ENCODE measurements at regions not wholly inside any gene's neighbourhood (a gene's known extent, or its start where the extent isn't known, plus 50 kb on each side); places are given as distances from the start of the nearest gene placed in this dataset.

DNA sequence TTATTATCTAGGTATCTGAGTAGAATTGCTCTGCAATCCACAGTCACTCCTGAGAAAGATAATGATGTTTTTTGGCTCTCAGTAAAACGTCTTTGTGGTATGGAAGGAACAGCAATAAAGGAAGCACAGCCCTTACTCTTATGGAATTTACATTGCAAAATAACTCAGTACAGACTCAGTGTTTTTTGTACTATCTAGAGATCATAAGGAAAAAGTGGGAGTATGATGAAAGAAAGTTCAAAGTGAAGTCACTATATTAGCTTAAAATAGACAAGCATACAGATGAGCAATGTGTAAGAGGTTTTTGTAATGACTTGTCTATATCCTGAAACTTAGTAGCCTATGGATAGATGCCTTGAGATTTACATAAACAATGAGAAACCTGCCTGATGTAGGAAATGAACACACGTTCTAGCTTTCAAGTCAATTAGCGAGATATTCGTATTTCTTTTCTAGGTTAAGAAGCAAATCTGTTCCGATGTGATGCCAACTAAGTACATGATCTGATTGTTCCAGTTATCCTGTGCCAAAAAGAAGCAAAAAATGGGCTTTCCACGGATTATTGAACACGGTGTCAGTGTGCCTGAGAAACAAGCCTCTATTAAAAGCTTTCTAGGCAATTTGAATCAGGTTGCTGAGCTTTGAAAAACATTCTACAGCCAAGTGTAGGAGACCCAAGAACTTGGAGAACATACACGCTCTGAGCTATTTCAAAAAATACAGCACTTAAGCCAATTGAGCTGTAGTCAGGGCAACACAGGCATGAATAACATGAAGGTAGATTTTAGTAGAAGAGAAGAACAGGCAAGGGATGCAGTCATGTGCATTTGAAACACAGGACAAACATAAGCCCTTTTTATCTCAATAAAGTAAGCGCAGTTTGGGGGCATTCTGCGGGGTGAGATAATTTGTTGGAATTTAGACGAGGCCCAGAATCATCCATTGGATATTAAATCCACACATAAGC, 86.3 kb upstream of the TAF11L2 start:
- TF ChIP-seq, protein P1, sequence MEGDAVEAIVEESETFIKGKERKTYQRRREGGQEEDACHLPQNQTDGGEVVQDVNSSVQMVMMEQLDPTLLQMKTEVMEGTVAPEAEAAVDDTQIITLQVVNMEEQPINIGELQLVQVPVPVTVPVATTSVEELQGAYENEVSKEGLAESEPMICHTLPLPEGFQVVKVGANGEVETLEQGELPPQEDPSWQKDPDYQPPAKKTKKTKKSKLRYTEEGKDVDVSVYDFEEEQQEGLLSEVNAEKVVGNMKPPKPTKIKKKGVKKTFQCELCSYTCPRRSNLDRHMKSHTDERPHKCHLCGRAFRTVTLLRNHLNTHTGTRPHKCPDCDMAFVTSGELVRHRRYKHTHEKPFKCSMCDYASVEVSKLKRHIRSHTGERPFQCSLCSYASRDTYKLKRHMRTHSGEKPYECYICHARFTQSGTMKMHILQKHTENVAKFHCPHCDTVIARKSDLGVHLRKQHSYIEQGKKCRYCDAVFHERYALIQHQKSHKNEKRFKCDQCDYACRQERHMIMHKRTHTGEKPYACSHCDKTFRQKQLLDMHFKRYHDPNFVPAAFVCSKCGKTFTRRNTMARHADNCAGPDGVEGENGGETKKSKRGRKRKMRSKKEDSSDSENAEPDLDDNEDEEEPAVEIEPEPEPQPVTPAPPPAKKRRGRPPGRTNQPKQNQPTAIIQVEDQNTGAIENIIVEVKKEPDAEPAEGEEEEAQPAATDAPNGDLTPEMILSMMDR (IDR thresholded peaks at IDR 0.05; ENCODE audit: low read length), result no peak
- no peak for TF ChIP-seq EZH2 (IDR thresholded peaks at IDR 0.05; ENCODE audit: borderline replicate concordance, low read length)
